ENCODE measurements at regions not wholly inside any gene's neighbourhood (a gene's known extent, or its start where the extent isn't known, plus 50 kb on each side); places are given as distances from the start of the nearest gene placed in this dataset.

GRCh38 chr12:85639834-85640233 lies 196.4 kb downstream of the RASSF9 start:
- DNase-seq (ENCODE audit: low read depth in 2 of 2), result no peak

DNA sequence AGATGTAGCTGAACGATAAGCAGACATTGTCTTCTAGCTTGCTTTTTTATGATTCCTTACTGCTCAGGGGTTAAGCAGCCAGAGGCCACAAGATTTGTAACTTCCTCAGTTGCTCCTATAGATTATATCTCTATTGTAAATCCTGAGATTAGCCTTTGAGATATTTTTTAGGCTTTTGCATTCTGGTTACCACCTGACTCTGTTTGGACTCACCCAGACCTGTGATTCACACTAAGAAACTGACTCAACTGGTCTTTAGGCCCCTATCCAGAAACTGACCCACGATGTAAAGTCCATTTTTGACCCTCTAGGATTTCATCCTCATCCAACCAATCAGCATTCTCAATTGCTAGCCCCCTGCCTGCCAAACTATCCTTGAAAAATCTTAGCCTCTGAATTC lies 194.4 kb downstream of the RASSF9 start:
- DNase-seq (ENCODE audit: low read depth in 2 of 2), result no peak

GRCh38 chr12:85642288-85642687 lies 193.9 kb downstream of the RASSF9 start:
- no peak for DNase-seq (ENCODE audit: low read depth in 2 of 2)

DNA sequence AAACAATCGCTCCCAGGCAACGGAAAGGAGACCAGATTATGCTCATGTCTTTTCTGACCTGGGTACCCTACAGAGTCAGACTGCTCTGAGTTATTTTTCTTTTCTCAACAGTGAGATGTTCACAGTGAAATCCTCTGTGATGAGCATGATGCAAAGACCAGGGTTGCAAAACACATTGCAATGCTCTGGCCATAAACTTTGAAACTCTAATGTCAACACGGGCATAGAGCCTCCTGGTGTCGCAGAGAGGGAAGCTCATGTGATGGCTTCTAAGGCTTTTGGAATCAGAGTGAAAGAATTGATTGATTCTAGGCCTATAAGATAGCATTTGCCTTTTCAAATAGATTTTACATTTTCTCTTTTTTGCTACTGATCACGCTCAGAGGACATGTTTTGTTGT lies 193.4 kb downstream of the RASSF9 start:
- no peak for DNase-seq (ENCODE audit: low read depth in 2 of 2)

DNA sequence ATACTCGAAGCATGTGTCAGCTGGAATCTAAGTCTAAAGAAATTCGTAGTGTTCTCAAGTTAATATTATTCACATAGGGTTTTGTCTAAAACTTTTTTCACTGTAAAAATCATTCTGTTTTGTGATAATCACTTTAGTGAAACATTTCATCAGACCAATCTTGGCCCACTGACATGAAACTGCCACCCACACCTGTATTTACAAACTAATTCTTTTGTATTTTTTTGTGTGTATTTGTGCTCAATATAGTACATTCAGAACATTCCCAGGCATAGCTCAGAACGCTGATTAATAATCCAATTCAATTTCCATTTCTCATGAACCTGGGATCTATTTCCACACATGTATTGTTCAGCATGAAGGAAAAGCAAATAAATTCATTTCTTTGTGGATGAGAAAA lies 191.7 kb downstream of the RASSF9 start:
- DNase-seq (ENCODE audit: low read depth in 2 of 2), result no peak

DNA sequence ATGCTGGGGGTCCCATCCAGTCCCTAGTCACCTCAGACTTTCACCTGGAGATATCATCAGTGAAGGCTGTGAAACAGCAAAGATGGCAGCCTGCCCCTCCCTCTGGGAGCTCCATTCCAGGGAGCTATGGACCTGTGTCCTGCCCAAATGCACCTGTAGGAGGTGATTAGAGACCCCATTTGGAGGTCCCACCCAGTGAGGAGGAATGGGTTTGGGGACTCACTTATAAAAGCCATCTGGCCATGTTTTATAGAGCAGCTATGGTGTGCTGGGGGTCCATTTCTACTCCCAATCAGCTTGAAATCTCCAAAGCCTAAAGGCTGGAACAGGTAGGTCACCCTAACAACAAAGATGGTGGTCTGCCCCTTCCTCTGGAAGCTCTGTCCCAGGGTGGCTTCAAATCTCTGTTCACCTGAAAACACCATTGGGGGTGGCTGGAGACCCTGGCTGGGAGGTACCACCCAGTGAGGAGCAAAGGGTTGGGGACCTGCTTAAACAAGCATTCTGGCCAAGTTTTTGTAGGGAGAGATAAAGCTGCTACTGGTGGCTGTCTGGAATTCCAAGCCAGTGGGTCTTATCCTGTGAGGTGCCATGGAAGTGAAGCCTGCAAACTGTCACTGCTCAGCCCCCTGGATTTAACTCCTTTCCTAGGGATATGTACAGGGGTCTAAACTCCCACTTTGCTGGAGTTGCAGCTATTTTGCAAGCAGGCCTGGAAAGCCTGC lies 182.3 kb downstream of the RASSF9 start:
- no peak for DNase-seq (ENCODE audit: low read depth in 2 of 2)

- DNase-seq (ENCODE audit: low read depth in 2 of 2), result no peak
Measured at GRCh38 chr12:85654456-85654840, 181.8 kb downstream of the RASSF9 start.

- no peak for DNase-seq (ENCODE audit: low read depth in 2 of 2)
Measured at GRCh38 chr12:85656561-85656960, 179.6 kb downstream of the RASSF9 start.

- DNase-seq (ENCODE audit: low read depth in 2 of 2), result no peak
Measured at GRCh38 chr12:85657251-85657650, 179.0 kb downstream of the RASSF9 start.

GRCh38 chr12:85657836-85658630 lies 178.2 kb downstream of the RASSF9 start:
- DNase-seq (ENCODE audit: low read depth in 2 of 2), result no peak

DNA sequence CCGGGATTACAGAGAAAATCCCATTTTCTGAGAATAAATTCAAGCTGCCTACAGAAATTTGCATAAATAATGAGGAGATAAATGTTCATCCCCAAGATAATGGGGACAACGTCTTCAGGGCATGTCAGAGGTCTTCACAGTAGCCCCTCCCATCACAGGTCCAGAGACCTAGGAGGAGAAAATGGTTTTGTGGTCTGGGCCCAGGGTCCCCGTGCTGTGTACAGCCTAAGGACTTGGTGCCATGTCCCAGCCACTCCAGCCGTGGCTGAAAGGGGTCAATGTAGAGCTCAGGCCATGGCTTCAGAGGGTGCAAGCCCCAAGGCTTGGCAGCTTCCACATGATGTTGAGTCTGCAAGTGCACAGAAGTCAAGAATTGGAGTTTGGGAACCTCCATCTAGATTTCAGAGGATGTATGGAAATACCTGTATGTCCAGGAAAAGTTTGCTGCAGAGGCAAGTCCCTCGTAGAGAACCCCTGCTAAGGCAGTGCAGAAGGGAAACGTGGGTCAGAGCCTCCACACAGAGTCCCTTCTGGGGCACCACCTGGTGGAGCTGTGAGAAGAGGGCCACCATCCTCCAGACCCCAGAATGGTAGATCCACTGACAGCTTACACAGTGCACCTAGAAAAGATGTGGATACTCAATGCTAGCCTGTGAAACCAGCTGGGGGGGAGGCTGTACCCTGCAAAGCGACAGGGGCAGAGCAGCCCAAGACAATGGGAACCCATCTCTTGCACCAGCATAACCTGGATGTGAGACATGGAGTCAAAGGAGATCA lies 176.3 kb downstream of the RASSF9 start:
- no peak for DNase-seq (ENCODE audit: low read depth in 2 of 2)

DNA sequence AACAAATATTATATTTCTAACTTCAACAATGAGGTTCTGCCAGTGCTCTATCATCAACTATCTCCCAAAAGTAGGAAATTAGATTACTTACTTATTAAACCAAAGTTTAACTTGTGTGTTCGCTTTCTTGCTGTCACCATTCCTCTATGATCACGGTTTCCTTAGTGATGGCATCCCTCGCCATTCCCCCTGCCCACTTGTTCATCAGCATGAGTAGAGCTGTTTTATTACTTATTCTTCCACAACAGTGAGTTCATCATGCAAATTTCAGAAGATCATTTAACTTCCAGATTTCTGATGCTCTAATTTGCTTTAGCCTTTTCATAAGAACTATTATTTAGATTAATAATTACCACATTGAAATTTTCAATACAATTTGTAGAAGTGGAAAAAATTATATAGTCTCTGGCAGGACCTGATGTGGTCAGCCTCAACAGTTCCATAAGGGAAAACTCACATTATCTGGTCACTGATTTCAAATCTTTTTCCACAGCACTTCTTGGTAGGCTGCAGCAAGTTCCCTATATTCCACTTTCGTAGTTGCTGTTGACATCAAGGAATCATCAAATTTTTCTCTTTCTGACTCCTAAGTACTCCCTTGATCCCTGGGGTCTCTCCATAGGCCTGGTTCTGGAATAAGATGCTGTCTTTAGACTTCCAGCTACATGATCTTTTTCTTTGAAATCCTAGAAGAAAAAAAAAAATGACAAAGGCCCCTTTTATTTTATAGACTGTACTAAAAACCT lies 174.6 kb downstream of the RASSF9 start:
- no peak for DNase-seq (ENCODE audit: low read depth in 2 of 2)

DNA sequence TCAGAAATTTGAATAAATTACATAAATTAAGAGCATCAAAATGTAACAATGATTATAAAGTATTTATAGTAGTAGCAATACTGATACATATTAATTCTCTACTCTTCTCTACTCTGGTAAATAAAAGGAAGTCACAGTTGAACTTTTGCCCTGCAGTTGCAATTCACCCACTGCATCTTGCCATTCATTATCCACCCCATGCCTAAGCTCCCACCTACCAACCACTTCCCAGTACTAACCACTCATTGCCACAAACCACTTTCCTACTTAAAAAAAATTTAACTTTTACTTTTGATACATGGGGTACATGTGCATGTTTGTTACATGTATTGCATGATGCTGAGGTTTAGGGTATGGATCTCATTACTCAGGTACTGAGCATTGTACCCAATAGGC lies 174.0 kb downstream of the RASSF9 start:
- no peak for DNase-seq (ENCODE audit: low read depth in 2 of 2)

DNA sequence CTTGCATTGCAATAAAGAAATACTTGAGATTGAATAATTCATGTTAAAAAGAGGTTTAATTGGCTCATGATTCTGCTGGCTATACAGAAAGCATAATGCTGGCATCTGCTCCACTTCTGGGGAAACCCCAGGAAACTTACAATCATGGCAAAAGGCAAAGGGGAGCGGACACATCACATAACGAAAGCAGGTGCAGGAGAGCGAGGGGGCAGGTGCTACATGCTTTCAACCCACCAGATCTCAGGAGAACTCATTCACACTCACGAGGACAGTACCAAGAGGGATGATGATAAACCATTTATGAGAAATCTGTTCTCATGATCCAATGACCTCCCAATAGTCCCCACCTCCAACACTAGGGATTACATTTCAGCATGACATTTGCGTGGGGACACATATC lies 172.6 kb downstream of the RASSF9 start:
- DNase-seq (ENCODE audit: low read depth in 2 of 2), result no peak

- no peak for DNase-seq (ENCODE audit: low read depth in 2 of 2)
Measured at GRCh38 chr12:85664429-85664828, 171.8 kb downstream of the RASSF9 start.

GRCh38 chr12:85669911-85670310 lies 166.3 kb downstream of the RASSF9 start:
- DNase-seq (ENCODE audit: low read depth in 2 of 2), result no peak

DNA sequence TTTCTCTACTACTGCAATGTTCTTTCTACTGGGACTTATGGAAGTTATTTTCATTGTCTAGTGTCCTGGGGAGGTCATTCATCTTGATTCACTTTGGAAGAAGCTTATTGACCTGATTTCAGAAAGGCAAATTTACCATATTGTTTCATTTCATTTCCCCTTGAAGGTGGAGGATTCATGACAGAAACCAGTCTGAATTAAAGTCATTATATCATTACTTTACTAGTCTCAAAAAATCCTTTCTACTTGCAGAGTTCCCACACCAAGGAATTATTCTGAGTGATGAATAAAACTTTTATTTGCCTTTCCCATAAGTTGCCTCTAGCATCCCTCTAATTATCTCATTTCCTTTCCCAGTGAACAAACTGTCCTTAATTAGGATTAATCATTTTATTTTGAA lies 163.8 kb downstream of the RASSF9 start:
- DNase-seq (ENCODE audit: low read depth in 2 of 2), result no peak

DNA sequence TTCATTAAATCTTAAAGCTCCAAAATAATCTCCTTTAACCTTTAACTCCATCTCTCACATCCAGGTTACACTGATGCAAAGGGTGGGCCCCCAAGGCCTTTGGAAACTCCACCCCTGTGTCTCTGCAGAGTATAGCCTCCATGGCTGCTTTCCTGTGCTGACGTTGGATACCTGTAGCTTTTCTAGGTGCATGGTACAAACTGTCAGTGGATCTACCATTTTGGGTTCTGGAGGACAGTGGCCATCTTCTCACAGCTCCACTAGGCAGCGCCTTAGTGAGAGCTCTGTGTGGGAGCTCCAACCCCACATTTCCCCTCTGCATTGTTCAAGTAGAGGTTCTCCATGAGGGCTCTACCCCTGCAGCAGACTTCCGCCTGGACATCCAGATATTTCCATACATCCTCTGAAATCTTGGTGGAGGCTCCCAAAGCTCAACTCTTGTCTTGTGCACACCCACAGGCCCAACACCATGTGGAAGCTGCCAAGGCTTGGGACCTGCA lies 162.2 kb downstream of the RASSF9 start:
- DNase-seq (ENCODE audit: low read depth in 2 of 2), result no peak

DNA sequence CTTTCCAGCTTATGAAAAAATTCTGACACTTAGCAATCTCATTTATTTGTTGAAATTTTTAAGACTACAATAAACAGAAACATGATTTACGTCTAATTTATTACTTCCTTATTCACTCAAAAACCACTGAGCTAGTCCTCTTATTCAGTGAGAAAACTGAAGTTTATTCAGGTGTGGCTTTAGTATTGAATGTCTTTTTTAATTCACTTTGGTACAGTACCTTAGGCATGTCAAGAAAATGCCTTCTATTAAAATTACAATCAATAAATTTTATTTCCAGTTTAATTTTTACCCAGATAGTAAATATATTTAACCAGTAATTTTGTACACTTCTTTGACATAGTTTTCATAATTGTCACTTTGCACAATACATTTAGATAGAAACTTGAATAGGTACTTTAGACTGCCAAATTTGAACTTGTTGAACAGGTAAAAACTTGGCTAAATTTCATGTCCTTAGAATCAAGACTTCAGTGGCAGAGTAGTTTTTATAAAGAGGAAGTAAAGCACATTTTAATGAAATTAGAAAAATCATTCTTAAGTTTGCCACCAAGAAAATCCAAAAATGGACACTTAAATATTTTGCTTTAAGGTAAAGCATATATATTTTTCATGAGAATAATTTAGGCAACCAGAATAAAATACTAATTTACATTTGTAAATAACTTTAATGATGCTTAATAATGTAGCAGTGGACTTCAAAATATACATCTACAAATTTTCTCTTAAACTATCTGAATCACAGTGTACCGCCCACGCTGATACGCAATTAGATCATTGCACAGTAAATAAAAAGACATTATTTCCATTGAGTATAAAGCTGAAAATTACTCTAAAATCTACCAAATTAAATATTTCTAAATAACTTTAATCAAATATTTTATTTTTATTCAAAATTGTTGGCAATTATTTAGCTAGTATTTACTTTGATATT lies 159.1 kb downstream of the RASSF9 start:
- no peak for DNase-seq (ENCODE audit: low read depth in 2 of 2)

GRCh38 chr12:85679296-85679695 lies 156.9 kb downstream of the RASSF9 start:
- DNase-seq (ENCODE audit: low read depth in 2 of 2), result no peak

DNA sequence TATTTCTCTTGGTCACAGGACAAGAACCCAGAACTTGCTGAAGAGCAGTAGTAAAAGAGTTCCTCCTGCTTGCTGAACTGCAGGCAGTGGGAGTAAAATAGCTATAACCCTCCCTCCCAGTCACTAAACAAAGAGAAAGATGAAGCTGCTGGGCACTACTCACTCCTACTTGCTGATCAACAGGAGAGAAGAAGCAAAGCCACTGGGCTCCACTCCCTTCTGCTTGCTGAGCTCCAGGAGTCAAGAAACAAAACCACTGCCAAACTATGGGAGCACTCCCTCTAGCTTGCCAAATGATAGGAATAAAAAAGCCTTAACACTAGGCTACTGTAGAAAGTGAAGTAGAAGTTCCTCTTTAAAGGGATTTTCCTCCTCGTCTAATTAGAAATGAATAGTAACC lies 155.3 kb downstream of the RASSF9 start:
- no peak for DNase-seq (ENCODE audit: low read depth in 2 of 2)

Data from stimulated activated CD4-positive, alpha-beta T cell treated with anti-CD3 and anti-CD28 coated beads, Interleukin-4, amount 100 ng/mL, for 48 hours (primary cell).